ENCODE measurements at regions not wholly inside any gene's neighbourhood (a gene's known extent, or its start where the extent isn't known, plus 50 kb on each side); places are given as distances from the start of the nearest gene placed in this dataset.

DNA sequence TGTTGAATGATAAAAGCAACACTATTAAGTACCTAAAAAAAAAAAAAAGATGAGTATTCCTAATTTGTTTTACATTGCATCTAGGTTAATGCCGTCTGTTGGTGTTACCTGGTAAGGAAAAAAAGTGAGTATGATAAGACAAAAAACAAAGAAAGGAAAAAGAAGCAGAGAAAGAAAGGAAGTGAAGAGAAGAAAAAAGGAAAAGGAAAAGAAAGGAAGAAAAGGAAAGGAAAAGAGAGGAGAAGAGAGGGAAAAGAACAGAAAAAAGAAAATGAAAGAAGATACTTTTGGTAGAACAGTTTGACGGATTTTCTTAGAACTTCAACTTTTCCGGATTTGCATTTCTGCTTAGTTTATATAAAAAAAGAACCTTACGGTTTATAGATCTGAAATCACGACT lies 387.9 kb downstream of the METTL4 start:
- H4K20me1 ChIP-seq (ENCODE audit: insufficient read depth, low read length), result no peaks in the 10 kb centered on the region
- no peaks in the 10 kb centered on the region for H3K27me3 ChIP-seq (ENCODE audit: insufficient read depth, low read length)
- H3K79me2 ChIP-seq (ENCODE audit: insufficient read depth, low read length), result no peaks in the 10 kb centered on the region
- H3K36me3 ChIP-seq (ENCODE audit: insufficient read depth, low read length), result no peaks in the 10 kb centered on the region
- H3K4me1 ChIP-seq (ENCODE audit: insufficient read depth, low read length), result no peaks in the 10 kb centered on the region
- no peak overlapping the region for H2AFZ ChIP-seq (ENCODE audit: low read length)
- DNase-seq (ENCODE audit: insufficient read length, low spot score, missing footprints), result no peak
- H3K4me3 ChIP-seq (ENCODE audit: insufficient read depth, low read length), result no peak overlapping the region
- H3K27ac ChIP-seq (ENCODE audit: low read depth, low read length), result no peak overlapping the region
- no peaks in the 10 kb centered on the region for H3K9me3 ChIP-seq (ENCODE audit: low read depth, low read length)
- H3K4me2 ChIP-seq (ENCODE audit: insufficient read depth, low read length), result no peak overlapping the region
- TF ChIP-seq, protein P1, sequence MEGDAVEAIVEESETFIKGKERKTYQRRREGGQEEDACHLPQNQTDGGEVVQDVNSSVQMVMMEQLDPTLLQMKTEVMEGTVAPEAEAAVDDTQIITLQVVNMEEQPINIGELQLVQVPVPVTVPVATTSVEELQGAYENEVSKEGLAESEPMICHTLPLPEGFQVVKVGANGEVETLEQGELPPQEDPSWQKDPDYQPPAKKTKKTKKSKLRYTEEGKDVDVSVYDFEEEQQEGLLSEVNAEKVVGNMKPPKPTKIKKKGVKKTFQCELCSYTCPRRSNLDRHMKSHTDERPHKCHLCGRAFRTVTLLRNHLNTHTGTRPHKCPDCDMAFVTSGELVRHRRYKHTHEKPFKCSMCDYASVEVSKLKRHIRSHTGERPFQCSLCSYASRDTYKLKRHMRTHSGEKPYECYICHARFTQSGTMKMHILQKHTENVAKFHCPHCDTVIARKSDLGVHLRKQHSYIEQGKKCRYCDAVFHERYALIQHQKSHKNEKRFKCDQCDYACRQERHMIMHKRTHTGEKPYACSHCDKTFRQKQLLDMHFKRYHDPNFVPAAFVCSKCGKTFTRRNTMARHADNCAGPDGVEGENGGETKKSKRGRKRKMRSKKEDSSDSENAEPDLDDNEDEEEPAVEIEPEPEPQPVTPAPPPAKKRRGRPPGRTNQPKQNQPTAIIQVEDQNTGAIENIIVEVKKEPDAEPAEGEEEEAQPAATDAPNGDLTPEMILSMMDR (IDR thresholded peaks at IDR 0.05; ENCODE audit: extremely low read depth, low read depth, low read length), result no peak

DNA sequence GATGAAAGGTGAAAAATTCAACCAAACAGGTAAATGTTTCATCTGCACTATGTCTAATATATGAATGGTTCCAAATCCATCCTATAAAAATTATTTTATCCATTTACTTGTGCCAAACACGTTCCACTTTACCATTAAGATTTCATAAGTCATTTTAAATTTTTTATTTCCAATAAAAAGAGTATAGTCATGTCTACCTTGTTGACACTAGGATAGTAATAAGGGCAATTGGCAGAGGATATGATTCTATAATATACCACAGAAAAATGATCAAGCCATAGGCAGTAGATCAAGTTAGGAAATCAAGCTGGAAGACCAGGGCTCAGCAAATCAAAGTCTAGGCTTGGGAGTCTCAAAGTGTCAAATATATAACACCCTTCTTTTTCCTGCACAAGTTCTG lies 384.3 kb downstream of the METTL4 start:
- TF ChIP-seq, protein P1 (IDR thresholded peaks at IDR 0.05; ENCODE audit: extremely low read depth, low read depth, low read length), result no peak
- no peaks in the 10 kb centered on the region for H3K79me2 ChIP-seq (ENCODE audit: insufficient read depth, low read length)
- H3K27me3 ChIP-seq (ENCODE audit: insufficient read depth, low read length), result no peaks in the 10 kb centered on the region
- no peak overlapping the region for H3K4me3 ChIP-seq (ENCODE audit: insufficient read depth, low read length)
- no peak overlapping the region for H2AFZ ChIP-seq (ENCODE audit: low read length)
- DNase-seq (ENCODE audit: insufficient read length, low spot score, missing footprints), result peak; percentile 48
- H4K20me1 ChIP-seq (ENCODE audit: insufficient read depth, low read length), result no peaks in the 10 kb centered on the region
- no peak overlapping the region for H3K27ac ChIP-seq (ENCODE audit: low read depth, low read length)
- H3K9me3 ChIP-seq (ENCODE audit: low read depth, low read length), result no peaks in the 10 kb centered on the region
- no peaks in the 10 kb centered on the region for H3K4me1 ChIP-seq (ENCODE audit: insufficient read depth, low read length)
- no peaks in the 10 kb centered on the region for H3K36me3 ChIP-seq (ENCODE audit: insufficient read depth, low read length)
- no peak overlapping the region for H3K4me2 ChIP-seq (ENCODE audit: insufficient read depth, low read length)

DNA sequence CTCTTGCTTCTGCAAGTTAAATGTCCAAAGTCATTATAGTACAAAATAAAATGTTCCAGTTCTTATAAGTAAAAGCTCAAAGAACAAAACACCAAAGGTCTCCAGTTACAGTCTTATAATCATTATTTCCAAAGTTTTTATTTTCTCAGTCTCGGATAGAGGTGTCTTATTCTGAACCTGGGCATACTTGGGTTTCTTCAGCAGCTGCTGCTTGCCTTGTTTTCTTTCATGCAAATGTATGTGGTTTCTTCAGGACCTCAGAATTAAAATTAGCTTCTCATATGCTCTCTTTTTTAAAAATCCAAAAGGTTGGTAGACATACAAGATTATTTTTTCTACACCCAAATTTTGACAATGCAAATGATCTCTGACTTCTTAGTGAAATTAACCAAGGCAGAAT lies 383.0 kb downstream of the METTL4 start:
- TF ChIP-seq, protein P1 (IDR thresholded peaks at IDR 0.05; ENCODE audit: extremely low read depth, low read depth, low read length), result no peak
- no peaks in the 10 kb centered on the region for H3K36me3 ChIP-seq (ENCODE audit: insufficient read depth, low read length)
- H3K27me3 ChIP-seq (ENCODE audit: insufficient read depth, low read length), result no peaks in the 10 kb centered on the region
- no peak overlapping the region for H3K4me3 ChIP-seq (ENCODE audit: insufficient read depth, low read length)
- no peak overlapping the region for H3K4me2 ChIP-seq (ENCODE audit: insufficient read depth, low read length)
- DNase-seq (ENCODE audit: insufficient read length, low spot score, missing footprints), result no peak
- no peaks in the 10 kb centered on the region for H3K79me2 ChIP-seq (ENCODE audit: insufficient read depth, low read length)
- H4K20me1 ChIP-seq (ENCODE audit: insufficient read depth, low read length), result no peaks in the 10 kb centered on the region
- H2AFZ ChIP-seq (ENCODE audit: low read length), result no peak overlapping the region
- H3K27ac ChIP-seq (ENCODE audit: low read depth, low read length), result no peak overlapping the region
- no peaks in the 10 kb centered on the region for H3K4me1 ChIP-seq (ENCODE audit: insufficient read depth, low read length)
- H3K9me3 ChIP-seq (ENCODE audit: low read depth, low read length), result no peaks in the 10 kb centered on the region

DNA sequence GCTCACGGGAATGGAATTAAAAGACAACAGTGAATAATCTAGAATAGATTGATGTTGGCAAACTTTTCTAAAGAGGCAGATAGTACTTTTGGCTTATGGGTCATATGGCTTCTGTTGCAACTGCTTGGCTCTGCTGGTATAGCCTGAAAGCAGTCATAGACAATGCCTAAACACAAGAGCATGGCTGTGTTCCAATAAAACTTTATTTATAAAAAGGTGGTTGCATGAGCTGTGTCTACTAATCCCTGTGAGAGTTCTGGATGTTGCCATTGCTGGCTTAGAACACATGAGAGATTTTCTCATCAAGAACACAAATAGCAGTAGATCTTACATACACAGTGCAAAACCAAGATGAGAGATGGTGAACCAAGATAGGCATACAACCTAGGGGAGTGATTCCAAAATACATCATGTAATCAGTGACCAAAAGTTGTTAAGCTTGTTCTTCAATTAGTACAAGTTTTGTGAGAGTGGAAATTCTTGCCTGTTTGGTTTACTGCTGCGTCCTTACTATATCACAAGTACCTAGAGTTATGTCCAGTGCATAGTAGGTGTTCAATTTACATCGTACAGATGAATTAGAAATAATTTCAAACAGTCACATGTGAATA lies 380.0 kb downstream of the METTL4 start:
- Histone ChIP-seq H4K20me1 (ENCODE audit: insufficient read depth, low read length) (no peaks in the 10 kb centered on the region), H3K4me3 (ENCODE audit: insufficient read depth, low read length) (no peak overlapping the region), H3K27ac (ENCODE audit: low read depth, low read length) (no peak overlapping the region), H3K4me1 (ENCODE audit: insufficient read depth, low read length) (no peaks in the 10 kb centered on the region), H3K36me3 (ENCODE audit: insufficient read depth, low read length) (no peaks in the 10 kb centered on the region), H3K4me2 (ENCODE audit: insufficient read depth, low read length) (no peak overlapping the region), H3K27me3 (ENCODE audit: insufficient read depth, low read length) (no peaks in the 10 kb centered on the region), H3K9me3 (ENCODE audit: low read depth, low read length) (no peaks in the 10 kb centered on the region), H2AFZ (ENCODE audit: low read length) (no peak overlapping the region), H3K79me2 (ENCODE audit: insufficient read depth, low read length) (no peaks in the 10 kb centered on the region)
- TF ChIP-seq, protein P1 (IDR thresholded peaks at IDR 0.05; ENCODE audit: extremely low read depth, low read depth, low read length), result no peak
- DNase-seq (ENCODE audit: insufficient read length, low spot score, missing footprints), result no peak

Data from osteoblast (primary cell).